ENCODE measurements at regions not wholly inside any gene's neighbourhood (a gene's known extent, or its start where the extent isn't known, plus 50 kb on each side); places are given as distances from the start of the nearest gene placed in this dataset.

- TF ChIP-seq CTCF (IDR thresholded peaks at IDR 0.05; ENCODE audit: low read depth, low read length), result no peak
- H3K4me3 ChIP-seq (ENCODE audit: low read depth, low read length), result no peak overlapping the region
Measured at GRCh38 chr13:74204602-74205312, 70.6 kb upstream of the KLF12 start.

GRCh38 chr13:74203576-74203975 lies 69.4 kb upstream of the KLF12 start:
- H3K4me3 ChIP-seq (ENCODE audit: low read depth, low read length), result no peak overlapping the region
- TF ChIP-seq CTCF (IDR thresholded peaks at IDR 0.05; ENCODE audit: low read depth, low read length), result no peak

- no peak overlapping the region for H3K4me3 ChIP-seq (ENCODE audit: low read depth, low read length)
- TF ChIP-seq CTCF (IDR thresholded peaks at IDR 0.05; ENCODE audit: low read depth, low read length), result no peak
Measured at GRCh38 chr13:74202129-74202813, 68.1 kb upstream of the KLF12 start.

GRCh38 chr13:74201530-74201929 lies 67.3 kb upstream of the KLF12 start:
- TF ChIP-seq CTCF (IDR thresholded peaks at IDR 0.05; ENCODE audit: low read depth, low read length), result no peak
- H3K4me3 ChIP-seq (ENCODE audit: low read depth, low read length), result no peak overlapping the region

- no peak for TF ChIP-seq CTCF (IDR thresholded peaks at IDR 0.05; ENCODE audit: low read depth, low read length)
- H3K4me3 ChIP-seq (ENCODE audit: low read depth, low read length), result no peak overlapping the region
Measured at GRCh38 chr13:74200081-74200480, 65.9 kb upstream of the KLF12 start.

GRCh38 chr13:74197677-74198429 lies 63.6 kb upstream of the KLF12 start:
- no peak for TF ChIP-seq CTCF (IDR thresholded peaks at IDR 0.05; ENCODE audit: low read depth, low read length)
- H3K4me3 ChIP-seq (ENCODE audit: low read depth, low read length), result no peak overlapping the region

GRCh38 chr13:74194846-74195245 lies 60.6 kb upstream of the KLF12 start:
- no peak overlapping the region for H3K4me3 ChIP-seq (ENCODE audit: low read depth, low read length)
- no peak for TF ChIP-seq CTCF (IDR thresholded peaks at IDR 0.05; ENCODE audit: low read depth, low read length)
